ENCODE measurements at regions not wholly inside any gene's neighbourhood (a gene's known extent, or its start where the extent isn't known, plus 50 kb on each side); places are given as distances from the start of the nearest gene placed in this dataset.

- in situ Hi-C loops (cut with MboI; ENCODE audit: low pct_ligation_motif_present in 1 of 4, low pct_unique_long_range_greater_than_20kb in 1 of 4, low sequenced_read_pairs in 3 of 4): no loop called here
- intact Hi-C loops (cut with DNase I; ENCODE audit: low total_unique reads): no loop called here
- DNase-seq: no peak
- no peak overlapping the region for H3K27ac ChIP-seq
- no peaks in the 10 kb centered on the region for H3K36me3 ChIP-seq
- no peak for TF ChIP-seq CTCF (IDR thresholded peaks at IDR 0.05)
- TF ChIP-seq POLR2A (IDR thresholded peaks at IDR 0.05): no peak
- no peaks in the 10 kb centered on the region for H3K27me3 ChIP-seq
- H3K9me3 ChIP-seq: no peaks in the 10 kb centered on the region
- peaks cover 9 to 32% (median 21%) of the 10 kb centered on the region in 4 donors for H3K4me1 ChIP-seq
- 91% methylated on average over 8 of the region's 24 CpGs; no CpG with 5 or more reads in 1 of the 2 donors for WGBS, 2 donors (ENCODE audit: low coverage in 1 of 2)
- H3K4me3 ChIP-seq: no peak overlapping the region
Observed at GRCh38 chr15:31468911-31469785, 142.5 kb downstream of the KLF13 start.

GRCh38 chr15:31469786-31470525 lies 143.3 kb downstream of the KLF13 start:
- intact Hi-C loops (cut with DNase I; ENCODE audit: low total_unique reads): no loop called here
- Histone ChIP-seq H3K36me3 (no peaks in the 10 kb centered on the region), H3K27me3 (no peaks in the 10 kb centered on the region), H3K4me1 (peaks cover 1 to 24% (median 13%) of the 10 kb centered on the region in 4 donors), H3K27ac (no peak overlapping the region), H3K9me3 (no peaks in the 10 kb centered on the region), H3K4me3 (no peak overlapping the region)
- 82% methylated on average over 6 of the region's 6 CpGs; no CpG with 5 or more reads in 1 of the 2 donors for WGBS, 2 donors (ENCODE audit: low coverage in 1 of 2)
- DNase-seq: no peak
- TF ChIP-seq POLR2A (IDR thresholded peaks at IDR 0.05) (no peak), CTCF (IDR thresholded peaks at IDR 0.05) (no peak), POLR2AphosphoS5 (IDR thresholded peaks at IDR 0.05) (no peak), EP300 (IDR thresholded peaks at IDR 0.05; ENCODE audit: low read depth) (no peak)
- in situ Hi-C loops (cut with MboI; ENCODE audit: low pct_ligation_motif_present in 1 of 4, low pct_unique_long_range_greater_than_20kb in 1 of 4, low sequenced_read_pairs in 3 of 4): no loop called here

GRCh38 chr15:31470756-31471155 lies 144.1 kb downstream of the KLF13 start:
- in situ Hi-C loops (cut with MboI; ENCODE audit: low pct_ligation_motif_present in 1 of 4, low pct_unique_long_range_greater_than_20kb in 1 of 4, low sequenced_read_pairs in 3 of 4) (no loop called here), intact Hi-C loops (cut with DNase I; ENCODE audit: low total_unique reads) (no loop called here)
- Histone ChIP-seq H3K9me3 (no peaks in the 10 kb centered on the region), H3K27me3 (no peaks in the 10 kb centered on the region), H3K27ac (no peak overlapping the region), H3K36me3 (no peaks in the 10 kb centered on the region), H3K4me1 (peaks cover 0 to 22% (median 9%) of the 10 kb centered on the region in 4 donors), H3K4me3 (no peak overlapping the region)
- no peak for TF ChIP-seq POLR2A (IDR thresholded peaks at IDR 0.05)
- TF ChIP-seq EP300 (IDR thresholded peaks at IDR 0.05; ENCODE audit: low read depth): no peak
- no peak for TF ChIP-seq CTCF (IDR thresholded peaks at IDR 0.05)
- TF ChIP-seq POLR2AphosphoS5 (IDR thresholded peaks at IDR 0.05): no peak
- DNase-seq: no peak
- WGBS, 2 donors (ENCODE audit: low coverage in 1 of 2): 50 to 53% methylated on average over 1 to 2 of the region's 2 CpGs

GRCh38 chr15:31471731-31472430 lies 145.2 kb downstream of the KLF13 start:
- no peaks in the 10 kb centered on the region for H3K9me3 ChIP-seq
- 77% methylated on average over 7 of the region's 7 CpGs; no CpG with 5 or more reads in 1 of the 2 donors for WGBS, 2 donors (ENCODE audit: low coverage in 1 of 2)
- H3K4me3 ChIP-seq: no peak overlapping the region
- peak overlapping the region in 1 of 4 donors; percentile 9 for H3K27ac ChIP-seq
- no peaks in the 10 kb centered on the region for H3K36me3 ChIP-seq
- no peaks in the 10 kb centered on the region for H3K27me3 ChIP-seq
- in situ Hi-C loops (cut with MboI; ENCODE audit: low pct_ligation_motif_present in 1 of 4, low pct_unique_long_range_greater_than_20kb in 1 of 4, low sequenced_read_pairs in 3 of 4) (no loop called here), intact Hi-C loops (cut with DNase I; ENCODE audit: low total_unique reads) (no loop called here)
- TF ChIP-seq CTCF (IDR thresholded peaks at IDR 0.05) (no peak), POLR2A (IDR thresholded peaks at IDR 0.05) (no peak), POLR2AphosphoS5 (IDR thresholded peaks at IDR 0.05) (no peak), EP300 (IDR thresholded peaks at IDR 0.05; ENCODE audit: low read depth) (no peak)
- no peak for DNase-seq
- peaks cover 0 to 14% (median 4%) of the 10 kb centered on the region in 4 donors for H3K4me1 ChIP-seq

Data from transverse colon (tissue), 4 donors.